ENCODE measurements at regions not wholly inside any gene's neighbourhood (a gene's known extent, or its start where the extent isn't known, plus 50 kb on each side); places are given as distances from the start of the nearest gene placed in this dataset.

DNA sequence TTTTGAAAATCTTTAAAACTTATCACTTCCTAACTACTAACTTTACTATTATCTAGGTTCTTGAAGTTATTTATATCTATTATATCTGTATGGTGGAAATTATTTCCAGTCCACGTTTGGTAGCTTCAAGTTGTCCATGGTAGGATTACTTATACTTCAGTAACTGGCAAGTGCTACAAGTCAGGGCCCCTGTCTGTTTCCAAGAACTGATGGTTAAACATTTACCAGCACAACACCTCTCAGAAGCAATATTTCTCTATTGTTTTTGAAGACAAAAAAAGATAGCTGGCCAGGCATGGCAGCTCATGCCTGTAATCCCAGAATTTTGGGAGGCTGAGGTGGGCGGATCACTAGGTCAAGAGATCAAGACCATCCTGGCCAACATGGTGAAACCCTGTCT, 240.4 kb upstream of the RHOBTB1 start:
- no peak for DNase-seq

DNA sequence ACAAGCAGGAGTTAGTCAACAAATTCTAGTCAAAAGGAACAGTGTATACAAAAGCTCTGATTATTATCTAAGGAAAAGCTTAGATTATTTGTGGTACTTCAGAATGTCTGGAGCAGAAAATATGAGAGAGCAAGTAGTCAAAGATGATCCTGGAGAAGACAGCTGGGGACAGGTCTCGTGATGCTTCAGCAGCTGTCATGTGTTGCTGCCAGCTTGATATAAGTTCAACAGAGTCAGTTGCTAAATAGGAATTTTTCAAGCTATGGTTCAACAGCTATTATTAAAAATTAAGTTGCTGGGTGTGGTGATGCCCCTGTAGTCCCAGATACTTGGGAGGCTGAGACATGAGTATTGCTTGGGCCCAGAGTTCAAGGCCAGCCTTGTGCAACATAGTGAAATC, 240.0 kb upstream of the RHOBTB1 start:
- DNase-seq: no peak

DNA sequence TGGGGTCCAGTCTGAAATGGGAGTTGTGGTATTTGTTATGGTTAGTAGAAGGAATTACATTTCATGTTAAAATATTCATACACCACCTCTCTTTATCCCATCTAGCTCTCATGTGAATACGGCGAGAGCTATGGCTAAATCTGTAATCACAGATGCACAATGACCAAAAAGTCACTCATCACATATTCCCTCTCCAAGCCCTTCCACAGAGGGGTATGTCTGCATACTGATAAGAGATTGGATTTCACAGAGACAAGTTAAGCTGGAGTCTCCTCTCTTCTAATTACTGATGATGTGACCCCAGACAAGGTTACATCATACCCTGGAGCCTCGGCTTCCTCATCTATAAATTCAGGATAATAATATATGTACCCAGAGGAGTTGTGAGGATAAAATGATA, 237.8 kb upstream of the RHOBTB1 start:
- DNase-seq: no peak

DNA sequence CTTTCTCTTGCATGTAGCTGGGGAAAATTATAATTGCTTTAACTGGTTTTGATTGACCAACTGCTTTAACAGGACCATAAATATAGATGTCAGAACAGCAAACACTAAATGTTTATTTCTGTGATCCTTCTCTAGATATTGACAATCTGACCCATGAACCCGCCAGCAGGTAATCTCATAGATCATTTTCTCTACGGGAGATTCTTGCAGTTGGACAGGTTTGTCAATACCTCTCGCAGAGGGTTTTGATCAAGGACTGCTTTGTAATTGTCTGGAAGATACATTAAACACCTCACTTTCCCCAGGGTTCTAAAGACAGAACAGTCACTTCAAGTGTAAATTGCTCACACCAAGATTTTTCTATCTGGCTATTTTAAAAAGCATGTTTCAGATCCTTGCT, 235.8 kb upstream of the RHOBTB1 start:
- DNase-seq: no peak

DNA sequence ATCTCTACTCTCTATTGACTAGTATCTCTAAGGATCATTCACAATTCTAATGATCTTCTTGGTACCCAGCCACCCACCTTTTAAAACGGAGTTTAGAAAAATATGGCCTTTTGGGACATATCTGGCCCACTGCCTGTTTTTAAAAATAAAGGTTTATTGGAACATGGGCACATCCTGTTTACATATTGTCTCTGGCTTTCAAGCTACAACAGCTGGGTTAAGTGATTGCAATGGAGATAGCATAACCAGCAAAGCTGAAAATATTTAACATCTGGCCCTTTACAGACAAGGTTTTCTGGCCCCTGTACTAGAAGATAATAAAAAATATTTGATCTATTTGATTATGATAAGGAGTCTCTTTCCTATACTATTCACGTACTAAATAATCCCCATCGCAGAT, 232.4 kb upstream of the RHOBTB1 start:
- DNase-seq: no peak

DNA sequence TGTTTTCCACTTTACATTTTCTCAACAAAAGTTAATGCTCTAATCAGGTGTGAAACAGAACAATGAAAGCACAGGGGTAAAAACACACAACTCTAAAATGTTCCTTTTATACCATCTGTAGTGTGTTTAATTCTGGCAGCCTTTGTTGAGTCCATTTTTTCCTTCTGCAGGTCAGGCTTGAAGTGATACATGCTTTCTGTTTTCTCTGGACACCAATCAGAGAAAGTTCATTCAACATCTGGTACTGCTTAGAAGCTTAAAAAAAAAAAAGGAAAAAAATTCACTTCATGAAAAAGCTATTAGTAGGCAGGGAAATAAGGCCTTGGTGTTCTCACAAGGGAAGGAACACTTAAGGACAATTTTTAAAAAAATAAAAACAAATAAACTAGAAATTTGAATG, 231.3 kb upstream of the RHOBTB1 start:
- no peak for DNase-seq

DNA sequence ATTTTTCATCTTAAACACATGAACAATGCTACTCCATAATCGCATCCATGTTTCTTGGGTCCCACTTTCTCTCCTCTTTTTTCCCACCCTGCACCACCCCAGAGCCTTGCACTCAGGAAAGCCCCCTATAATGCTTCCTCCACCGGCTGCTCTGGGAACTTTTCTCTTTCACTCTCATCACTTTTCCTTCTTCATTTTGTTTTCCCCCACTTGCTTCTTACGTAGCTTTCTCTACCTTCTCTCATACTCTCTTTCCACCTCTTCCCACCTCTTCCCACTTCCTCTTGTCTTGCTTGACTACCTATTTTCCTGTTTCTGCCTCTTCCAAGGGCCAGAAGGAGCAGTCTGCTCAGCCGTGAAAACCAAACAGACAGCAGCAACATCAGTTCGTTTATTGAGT, 229.5 kb upstream of the RHOBTB1 start:
- no peak for DNase-seq

DNA sequence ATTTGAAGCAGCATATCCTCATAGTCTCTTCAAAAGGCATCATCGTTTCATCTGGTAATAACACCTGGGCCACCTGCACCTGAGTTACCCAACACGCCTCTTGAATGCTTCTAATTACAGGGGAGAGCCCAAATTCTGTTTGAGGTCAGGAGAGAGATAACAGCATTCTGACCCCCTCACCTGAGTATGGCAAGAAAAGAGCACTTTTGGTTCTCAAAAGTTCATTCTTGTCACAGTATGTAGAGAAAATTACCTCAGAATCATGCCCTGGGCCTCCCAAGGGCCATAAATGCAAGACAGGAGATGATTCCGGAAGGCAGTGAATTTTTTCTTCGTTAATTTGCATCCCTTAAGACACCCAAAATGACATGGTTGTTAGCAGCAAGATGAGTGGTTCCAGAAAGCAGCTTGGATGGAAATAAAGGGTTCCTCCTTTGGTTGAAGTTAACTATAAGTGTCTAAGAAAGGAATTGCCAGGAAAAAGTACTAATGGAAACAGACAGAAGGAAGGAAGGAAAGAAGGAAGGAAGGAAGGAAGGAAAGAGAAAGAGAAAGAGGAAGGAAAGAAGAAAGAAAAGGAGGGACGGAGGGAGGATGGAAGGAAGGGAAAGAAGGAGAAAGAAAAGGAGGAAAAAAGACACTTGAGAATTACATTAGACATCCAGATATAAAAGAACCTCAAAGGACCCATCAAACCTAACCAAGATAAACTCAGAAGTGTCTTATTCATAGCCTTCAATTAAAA, 228.4 kb upstream of the RHOBTB1 start:
- no peak for DNase-seq

DNA sequence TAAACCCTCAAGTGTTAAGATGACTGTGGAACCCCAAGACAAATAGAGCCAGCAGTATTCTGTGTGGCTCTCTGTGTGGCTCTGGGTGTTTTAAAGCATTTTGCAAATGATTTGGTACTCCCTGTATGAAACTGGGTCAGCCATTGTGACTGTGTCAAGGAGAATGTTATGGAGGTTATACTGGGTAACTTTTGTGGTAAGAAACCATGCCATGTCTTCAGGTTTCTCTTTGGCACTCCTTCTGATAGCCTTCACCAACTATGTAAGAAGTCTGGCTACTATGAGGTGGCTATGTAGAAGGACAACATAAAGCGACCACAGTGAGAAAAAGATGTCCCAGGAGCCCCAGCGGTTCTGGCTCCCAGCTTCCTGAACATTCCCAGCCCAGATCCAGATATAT, 226.6 kb upstream of the RHOBTB1 start:
- DNase-seq: no peak

DNA sequence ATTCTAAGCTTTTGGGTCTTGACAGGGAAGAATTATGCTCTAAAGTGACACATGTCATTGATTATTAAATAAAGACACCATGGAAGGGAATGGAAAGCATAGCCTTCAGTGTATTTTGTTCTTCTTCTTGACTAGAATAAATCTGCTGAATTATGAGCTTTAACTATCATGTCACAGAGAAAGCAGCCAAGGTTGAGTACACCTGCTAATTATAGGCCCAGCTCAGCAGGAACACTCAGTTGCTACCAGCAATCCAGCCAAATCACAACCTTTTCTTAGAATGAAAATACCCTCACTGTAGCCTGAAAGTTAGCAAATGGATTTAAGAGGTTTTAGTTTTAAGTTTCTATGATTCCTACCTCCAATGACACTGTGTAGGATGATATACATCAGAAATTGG, 225.3 kb upstream of the RHOBTB1 start:
- no peak for DNase-seq

DNA sequence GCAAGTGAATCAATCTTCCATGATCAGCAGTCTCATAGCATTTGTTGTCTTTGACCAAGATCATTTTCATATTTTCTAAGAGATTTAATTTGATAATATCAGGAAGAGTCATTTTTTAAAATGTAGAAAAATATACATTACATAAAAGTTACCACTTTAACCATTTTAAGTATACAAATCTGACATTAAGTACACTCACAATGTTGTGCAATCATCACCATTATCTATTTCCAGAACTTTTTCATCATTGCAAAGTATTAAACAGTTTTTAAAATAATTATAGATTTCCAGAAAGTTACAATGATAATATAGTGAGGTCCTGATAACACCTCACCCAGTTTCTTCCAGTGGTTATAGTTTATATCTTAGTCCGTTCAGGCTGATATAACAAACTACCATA, 222.5 kb upstream of the RHOBTB1 start:
- DNase-seq: no peak

DNA sequence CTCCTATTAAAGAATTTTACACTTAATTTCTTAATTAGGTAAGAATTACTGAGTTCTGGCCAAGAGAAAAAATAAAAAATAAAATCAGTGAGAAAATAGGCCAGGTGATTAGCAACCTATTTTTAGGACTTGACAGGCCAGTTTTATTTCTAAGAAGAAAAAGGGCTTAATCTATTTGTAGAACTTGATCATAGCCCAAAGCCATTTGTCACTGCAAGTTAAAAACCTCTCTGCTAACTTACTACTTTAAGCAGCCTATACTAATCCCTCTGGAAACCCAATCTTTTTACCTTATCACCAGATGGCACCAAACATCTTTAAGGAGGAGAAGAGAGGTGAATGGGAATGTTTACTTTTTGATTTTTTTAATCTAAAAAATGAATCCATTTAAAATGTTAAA, 222.1 kb upstream of the RHOBTB1 start:
- no peak for DNase-seq

DNA sequence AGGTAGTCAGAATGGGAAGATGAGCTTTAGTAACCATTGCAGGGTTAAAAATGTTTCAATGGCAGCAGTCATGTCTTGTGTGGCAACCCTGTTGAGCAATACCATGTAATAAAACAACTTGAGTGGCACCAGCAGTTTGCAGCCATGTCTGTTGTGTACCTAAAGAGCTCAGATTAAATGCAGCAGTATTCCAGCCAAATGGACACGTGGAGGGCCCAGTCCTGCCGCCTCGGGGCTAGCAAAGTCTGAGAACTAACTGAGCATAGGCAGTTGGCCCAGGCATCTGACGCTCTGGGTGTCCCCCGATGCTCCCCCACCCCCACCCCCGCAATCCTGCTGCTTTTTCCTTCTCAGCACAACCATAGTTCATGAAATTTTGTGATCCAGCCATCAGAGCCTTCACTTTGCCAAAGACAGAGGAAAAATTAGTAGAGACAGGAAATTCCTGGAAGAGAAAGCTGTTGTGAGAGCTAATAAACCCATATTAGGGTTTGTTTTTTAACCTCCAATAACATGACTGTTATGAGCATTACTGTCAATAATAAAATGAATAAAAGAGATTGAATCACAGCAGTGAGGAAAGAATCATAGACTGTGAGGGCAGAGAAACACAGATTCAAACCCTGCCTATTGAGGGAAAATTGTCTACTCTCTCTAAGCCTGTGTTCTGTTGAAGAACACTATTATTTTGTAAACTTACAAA, 220.6 kb upstream of the RHOBTB1 start:
- no peak for DNase-seq

DNA sequence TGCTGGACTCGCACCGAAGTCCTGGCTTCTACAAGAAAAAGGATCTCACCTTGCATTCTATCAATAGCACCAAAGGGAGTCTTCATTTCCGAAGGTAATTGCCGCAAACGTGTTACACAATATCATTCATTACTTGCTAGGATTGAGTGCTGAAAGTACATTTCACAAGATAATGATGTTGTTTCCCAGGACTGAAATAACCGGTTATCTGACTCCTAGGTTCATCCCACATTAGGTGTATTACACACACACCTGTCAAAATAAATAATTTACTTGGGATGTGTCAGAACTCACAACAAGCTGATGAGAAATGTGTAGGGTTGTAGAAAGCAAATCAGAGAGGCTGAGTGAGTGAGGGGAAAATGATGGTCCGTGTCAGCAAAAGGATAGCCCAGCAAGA, 219.4 kb upstream of the RHOBTB1 start:
- DNase-seq: no peak

DNA sequence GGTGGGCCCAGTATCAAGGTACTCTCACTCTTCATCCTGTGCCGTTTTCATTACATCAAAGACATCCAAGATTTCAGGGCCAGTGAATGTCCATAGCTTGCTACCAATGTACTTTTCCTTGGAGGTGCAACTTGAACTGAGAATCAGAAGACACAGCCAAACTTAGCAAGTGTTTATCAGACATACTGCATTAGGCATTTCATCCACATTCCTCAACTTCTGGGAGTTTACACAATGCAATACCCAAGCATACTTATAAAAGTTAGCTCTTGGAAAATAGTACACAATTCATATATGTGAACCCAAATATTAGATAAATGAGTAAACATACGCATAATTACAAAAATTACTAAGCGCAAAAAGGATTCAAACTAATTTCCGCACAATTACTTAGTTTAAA, 216.3 kb upstream of the RHOBTB1 start:
- no peak for DNase-seq

DNA sequence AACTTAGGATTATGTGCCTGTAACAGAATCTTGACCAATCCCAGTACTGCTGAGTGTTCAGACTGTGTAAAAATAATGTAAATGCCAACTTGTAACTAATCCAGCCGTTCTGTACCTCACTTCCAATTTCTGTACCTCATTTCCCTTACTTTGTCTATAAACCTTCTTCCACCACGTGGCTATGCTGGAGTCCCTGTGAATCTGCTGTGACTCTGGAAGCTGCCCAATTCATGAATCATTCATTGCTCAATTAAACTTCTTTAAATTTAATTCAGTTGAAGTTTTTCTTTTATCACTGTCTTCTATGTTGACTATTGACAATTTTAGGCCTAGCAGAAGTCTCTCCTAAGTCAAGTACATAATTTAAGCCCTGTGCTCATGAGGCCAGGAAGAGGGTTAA, 215.3 kb upstream of the RHOBTB1 start:
- DNase-seq: no peak

DNA sequence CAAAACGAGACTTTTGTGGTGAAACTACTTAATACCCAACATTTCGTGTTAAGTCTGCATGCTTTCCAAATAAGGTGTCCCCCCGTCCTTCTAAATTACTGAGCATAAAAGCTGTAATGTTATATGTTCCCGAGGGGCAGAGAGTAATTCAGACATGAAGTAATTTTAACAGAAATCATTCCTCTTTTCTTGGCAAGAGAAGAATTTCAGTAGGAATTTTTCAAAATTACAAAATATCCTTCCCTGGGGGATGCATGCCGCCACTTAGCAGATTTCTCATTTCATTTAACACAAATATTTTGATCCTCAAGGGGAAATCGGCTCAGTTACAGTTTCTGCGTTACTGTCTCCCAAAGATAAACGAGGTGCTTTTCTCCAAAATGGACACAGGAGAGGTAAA, 213.2 kb upstream of the RHOBTB1 start:
- no peak for DNase-seq

DNA sequence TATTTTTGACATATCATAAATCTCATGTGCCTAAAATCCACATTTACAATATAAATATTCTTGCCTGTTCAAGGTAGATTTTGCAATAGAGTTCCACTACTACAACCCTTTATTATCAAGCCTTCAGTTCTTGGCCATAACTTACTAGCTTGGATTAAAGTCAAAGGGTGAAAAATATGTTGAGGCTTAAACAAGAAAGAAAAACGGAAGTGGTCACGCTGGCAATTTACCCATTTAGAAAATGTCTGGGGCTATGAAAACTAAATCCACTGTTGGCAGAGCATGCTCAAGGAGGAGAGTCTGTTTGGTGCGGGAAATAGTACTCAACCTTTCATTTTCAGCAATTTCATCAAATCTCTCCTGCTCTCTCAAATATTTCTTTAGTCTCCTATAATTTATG, 209.8 kb upstream of the RHOBTB1 start:
- no peak for DNase-seq

DNA sequence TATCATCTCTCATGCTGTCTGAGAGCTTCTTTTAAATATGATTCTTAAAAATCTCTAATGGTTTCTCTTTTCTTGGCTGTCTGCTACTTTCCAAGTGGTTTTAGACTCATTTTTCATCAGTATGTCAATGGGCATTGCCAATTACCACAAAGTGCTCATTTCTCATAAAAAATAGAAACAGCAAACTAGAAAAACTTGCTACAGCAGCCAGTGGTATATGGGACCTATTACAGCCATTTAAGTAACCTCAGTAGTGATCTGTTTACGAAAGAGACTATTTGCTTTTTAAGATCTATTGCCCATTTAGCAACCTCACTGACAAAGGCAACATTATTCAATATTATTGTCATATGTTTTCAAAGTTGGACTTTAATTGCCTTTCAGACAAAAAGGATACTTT, 207.1 kb upstream of the RHOBTB1 start:
- DNase-seq: no peak

DNA sequence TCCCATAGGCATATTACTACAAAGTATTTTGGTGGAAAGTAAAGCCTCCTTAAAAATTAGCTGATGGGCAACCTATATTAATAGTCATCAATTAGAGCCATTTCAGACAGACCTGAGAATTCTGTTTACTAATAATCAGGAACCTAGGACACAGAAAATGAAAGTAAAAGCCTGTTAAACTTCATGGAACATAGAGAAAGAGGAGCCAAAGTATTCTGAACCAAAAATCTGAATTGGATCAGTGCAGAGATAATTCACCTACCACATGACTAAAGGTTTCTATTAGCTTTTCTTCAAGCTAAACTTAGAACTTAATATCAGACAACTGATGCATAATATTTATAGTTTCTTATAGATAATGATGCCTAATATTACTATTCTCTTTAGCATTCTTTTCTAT, 204.5 kb upstream of the RHOBTB1 start:
- DNase-seq: no peak

DNA sequence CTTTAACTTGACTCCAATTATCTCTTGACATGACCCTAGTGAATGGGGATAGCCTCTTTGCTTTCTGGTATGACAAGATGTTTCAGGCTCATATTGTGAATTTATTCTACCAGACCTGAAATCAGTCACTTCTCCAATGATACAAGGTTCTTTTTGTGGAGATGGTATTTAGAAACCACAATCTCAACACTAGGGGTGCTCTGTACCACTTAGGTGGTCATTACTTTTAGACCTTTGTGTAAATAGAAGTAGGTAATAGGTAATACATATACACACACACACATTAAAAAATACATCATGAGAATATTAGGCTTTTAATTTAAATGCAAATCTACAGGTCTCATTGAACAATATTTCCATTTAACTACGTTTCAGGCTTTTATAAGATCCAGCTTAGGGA, 199.0 kb upstream of the RHOBTB1 start:
- no peak for DNase-seq

DNA sequence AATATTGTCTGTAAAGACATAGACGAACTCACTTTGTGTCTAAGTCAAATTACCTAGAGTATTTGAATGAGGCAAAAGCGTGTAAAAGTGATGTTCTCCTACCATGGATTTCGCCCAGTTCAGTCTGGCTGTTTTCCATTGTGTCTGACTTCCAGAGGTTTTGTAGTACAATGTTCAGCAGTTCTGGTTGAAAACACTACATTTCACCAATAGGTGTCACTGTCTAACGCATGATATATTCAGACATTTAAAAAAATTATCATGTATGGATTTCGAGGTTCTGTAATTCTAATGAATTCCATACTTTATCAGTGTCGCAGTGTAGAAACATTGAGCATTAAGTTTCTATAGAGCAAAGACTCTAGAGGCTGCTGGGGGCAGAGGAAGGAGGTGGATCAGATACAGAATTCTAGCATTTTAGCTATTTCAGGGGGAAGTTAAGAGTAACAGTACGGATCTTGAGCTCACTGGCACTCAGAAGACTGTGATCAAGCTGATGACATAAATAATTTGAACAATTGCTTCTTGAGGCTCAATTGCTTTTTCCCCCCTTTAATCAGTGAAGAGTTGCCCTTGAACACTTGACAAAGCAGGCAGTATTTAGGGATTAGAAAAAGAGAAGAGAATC, 196.9 kb upstream of the RHOBTB1 start:
- no peak for DNase-seq

DNA sequence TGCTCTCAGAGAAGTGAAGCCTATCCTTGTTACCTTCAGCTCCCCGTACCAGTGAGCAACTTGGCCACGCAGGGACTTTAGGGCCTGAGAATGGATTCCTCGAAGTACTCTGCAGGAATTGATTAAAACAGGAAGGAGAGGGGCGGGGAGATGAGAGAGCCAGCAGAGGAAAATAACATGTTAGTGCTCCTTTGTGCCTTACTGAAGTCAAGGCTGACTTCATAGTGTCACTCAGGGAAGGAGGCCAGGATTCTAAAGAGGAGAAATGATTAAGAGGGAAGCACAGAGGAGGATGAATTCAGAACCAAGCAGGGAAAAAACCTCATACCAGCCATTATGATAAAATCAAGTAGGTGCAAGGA, 195.6 kb upstream of the RHOBTB1 start:
- no peak for DNase-seq

DNA sequence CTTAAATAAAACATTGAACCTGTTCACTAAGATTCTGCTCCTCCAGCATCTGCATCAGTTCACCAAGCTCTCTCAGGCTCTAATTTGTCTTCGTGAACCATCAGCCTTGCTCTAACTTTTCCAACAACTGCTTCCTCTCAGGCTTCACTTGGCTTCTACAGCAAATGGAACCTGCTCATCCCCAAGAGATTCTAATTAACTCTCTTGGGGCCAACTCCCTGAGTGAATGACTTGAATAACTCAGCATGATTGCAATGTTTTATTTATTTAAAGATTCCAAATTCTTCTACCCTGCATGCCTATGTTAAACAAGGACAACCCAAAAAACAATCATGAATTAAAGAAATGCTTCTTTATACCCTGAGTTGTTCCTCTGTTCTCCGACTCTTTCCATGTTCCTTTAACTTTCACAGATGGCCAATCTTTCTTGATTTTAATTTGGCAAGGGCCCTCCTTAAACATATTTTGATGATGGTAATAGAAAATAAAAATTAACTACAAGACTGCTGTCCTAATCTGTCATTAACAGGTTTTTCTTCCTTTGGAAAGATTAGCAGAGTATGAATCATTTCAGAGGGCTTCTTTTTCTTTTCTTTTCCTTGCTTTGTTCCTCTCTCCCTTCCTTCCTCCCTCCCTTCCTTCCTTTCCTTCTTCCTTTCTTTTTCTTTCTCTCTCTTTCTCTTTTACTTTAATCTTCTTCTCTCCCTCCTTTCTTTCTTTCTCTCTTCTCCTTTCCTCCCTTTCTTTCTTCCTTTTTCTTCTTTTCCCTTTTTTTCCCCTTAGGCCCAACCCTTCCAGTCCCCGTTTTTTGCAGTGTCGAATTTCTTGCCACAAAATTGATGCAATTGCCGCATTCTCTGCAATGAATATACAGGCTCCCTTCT, 195.0 kb upstream of the RHOBTB1 start:
- no peak for DNase-seq

Data from activated CD4-positive, alpha-beta T cell treated with anti-CD3 and anti-CD28 coated beads, Interleukin-2, amount 50 U/mL, for 48 hours (primary cell).